ENCODE measurements at regions not wholly inside any gene's neighbourhood (a gene's known extent, or its start where the extent isn't known, plus 50 kb on each side); places are given as distances from the start of the nearest gene placed in this dataset.

DNA sequence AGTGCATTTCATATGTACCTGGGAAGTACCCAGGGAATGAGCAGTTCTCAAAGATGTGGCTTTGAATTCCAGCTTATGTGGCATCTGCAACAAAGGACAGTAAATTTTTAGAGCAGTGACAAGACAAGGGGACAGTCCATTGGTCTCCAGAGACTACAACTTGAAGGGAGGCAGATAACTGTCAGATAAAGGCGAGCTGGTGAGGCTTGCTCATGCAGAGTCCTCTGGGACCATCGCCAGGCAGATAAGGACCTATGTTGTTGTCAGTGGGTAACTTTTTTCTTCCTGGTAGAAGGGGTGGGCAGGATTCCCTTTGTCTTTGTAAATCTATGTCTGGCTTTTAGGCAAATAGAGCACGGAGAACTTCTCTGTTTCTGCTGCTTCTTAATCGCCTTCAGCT is 120.2 kb downstream of the ICE1 start:
- DNase-seq (ENCODE audit: low read depth): no peak

GRCh38 chr5:5540065-5540464 is 117.6 kb downstream of the ICE1 start:
- no peak overlapping the region for H3K4me3 ChIP-seq (ENCODE audit: control insufficient read depth, low read depth, low read length)
- TF ChIP-seq CTCF (IDR thresholded peaks at IDR 0.05; ENCODE audit: control insufficient read depth, insufficient read depth, low read depth, low read length, missing control alignments): no peak
- no peak for DNase-seq (ENCODE audit: low read depth)

More for the DNA sequence above, 120.2 kb downstream of the ICE1 start:
- H3K4me3 ChIP-seq (ENCODE audit: control insufficient read depth, low read depth, low read length): no peak overlapping the region
- TF ChIP-seq CTCF (IDR thresholded peaks at IDR 0.05; ENCODE audit: control insufficient read depth, insufficient read depth, low read depth, low read length, missing control alignments): no peak

All from AG09309 (cell line).